OCI-LY3 (cell line): ENCODE measurements at regions not wholly inside any gene's neighbourhood (a gene's known extent, or its start where the extent isn't known, plus 50 kb on each side); places are given as distances from the start of the nearest gene placed in this dataset.

Experiments
- EZH2phosphoT487 ChIP-seq: fragments of 200-600 bp; shearing (Covaris generic); IDR thresholded peaks from 2 replicates; pipeline ENCODE4 v1.6.1; 2018; ENCODE audit warnings: antibody characterized with exemption, mixed run types, low read depth
- TF ChIP-seq, protein P1 (sequence below): fragments of 200-600, 300-600 bp; sonication (generic); IDR thresholded peaks from 2 replicates; pipeline ENCODE4 v1.5.1; 2014; ENCODE audit warnings: antibody characterized with exemption, low read length, low read depth

DNA sequence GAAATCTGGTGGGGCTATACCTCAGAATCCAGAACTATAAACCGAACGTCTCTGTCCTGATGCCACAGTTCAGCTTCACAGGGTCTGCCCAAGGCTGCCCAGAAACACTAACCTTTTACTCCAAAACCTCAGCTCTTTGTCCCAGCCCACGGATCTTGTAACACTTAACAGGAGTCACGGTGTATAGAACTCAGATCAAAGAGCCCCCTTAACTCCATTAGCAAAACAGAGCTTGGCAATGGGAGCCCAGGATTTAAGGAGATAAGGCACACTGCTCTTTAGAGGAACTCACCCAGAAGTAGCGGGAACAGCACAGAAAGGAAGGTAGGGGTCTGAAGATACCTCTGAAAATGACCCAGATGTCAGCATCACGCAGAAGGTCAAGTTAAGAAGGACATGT, 68.8 kb upstream of the SOX14 start:
- TF ChIP-seq, protein P1, sequence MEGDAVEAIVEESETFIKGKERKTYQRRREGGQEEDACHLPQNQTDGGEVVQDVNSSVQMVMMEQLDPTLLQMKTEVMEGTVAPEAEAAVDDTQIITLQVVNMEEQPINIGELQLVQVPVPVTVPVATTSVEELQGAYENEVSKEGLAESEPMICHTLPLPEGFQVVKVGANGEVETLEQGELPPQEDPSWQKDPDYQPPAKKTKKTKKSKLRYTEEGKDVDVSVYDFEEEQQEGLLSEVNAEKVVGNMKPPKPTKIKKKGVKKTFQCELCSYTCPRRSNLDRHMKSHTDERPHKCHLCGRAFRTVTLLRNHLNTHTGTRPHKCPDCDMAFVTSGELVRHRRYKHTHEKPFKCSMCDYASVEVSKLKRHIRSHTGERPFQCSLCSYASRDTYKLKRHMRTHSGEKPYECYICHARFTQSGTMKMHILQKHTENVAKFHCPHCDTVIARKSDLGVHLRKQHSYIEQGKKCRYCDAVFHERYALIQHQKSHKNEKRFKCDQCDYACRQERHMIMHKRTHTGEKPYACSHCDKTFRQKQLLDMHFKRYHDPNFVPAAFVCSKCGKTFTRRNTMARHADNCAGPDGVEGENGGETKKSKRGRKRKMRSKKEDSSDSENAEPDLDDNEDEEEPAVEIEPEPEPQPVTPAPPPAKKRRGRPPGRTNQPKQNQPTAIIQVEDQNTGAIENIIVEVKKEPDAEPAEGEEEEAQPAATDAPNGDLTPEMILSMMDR = no peak
- no peak for TF ChIP-seq EZH2phosphoT487
